ENCODE measurements at regions not wholly inside any gene's neighbourhood (a gene's known extent, or its start where the extent isn't known, plus 50 kb on each side); places are given as distances from the start of the nearest gene placed in this dataset.

- no peak overlapping the region for H3K4me3 ChIP-seq (ENCODE audit: low read length, poor library complexity, severe bottlenecking)
- TF ChIP-seq EZH2phosphoT487 (IDR thresholded peaks at IDR 0.05; ENCODE audit: borderline replicate concordance) (no peak), CTCF (conservative IDR thresholded peaks at IDR 0.05; ENCODE audit: low read length) (no peak)
- H3K9me3 ChIP-seq (ENCODE audit: insufficient read depth, low read depth, low read length) = no peaks in the 10 kb centered on the region
- H3K27me3 ChIP-seq (ENCODE audit: insufficient read depth, low read length, poor library complexity, severe bottlenecking) = no peaks in the 10 kb centered on the region
- H4K20me1 ChIP-seq (ENCODE audit: insufficient read depth, low read length, poor library complexity, severe bottlenecking) = no peaks in the 10 kb centered on the region
- no peak overlapping the region for H3K4me2 ChIP-seq (ENCODE audit: low read depth, low read length, poor library complexity, severe bottlenecking)
- H3K9ac ChIP-seq (ENCODE audit: low read depth, low read length, poor library complexity, severe bottlenecking) = no peak overlapping the region
- H3K79me2 ChIP-seq (ENCODE audit: insufficient read depth, low read length) = no peaks in the 10 kb centered on the region
- H3K4me1 ChIP-seq (ENCODE audit: insufficient read depth, low read length, poor library complexity, severe bottlenecking) = no peaks in the 10 kb centered on the region
- H2AFZ ChIP-seq (ENCODE audit: low read length) = no peak overlapping the region
- H3F3A ChIP-seq (ENCODE audit: low read depth) = no peaks in the 10 kb centered on the region
- H3K9me2 ChIP-seq (replicated peaks; ENCODE audit: low read depth, low read length) = no peaks in the 10 kb centered on the region
- no peaks in the 10 kb centered on the region for H3K36me3 ChIP-seq (ENCODE audit: insufficient read depth, low read length)
These were observed 141.3 kb upstream of the ALDH1B1 start for GRCh38 chr9:38251036-38251860.

GRCh38 chr9:38250279-38251035 is 142.0 kb upstream of the ALDH1B1 start:
- Histone ChIP-seq H3K36me3 (ENCODE audit: insufficient read depth, low read length) (no peaks in the 10 kb centered on the region), H3K4me3 (ENCODE audit: low read length, poor library complexity, severe bottlenecking) (no peak overlapping the region)
- TF ChIP-seq EZH2phosphoT487 (IDR thresholded peaks at IDR 0.05; ENCODE audit: borderline replicate concordance) (no peak), CTCF (conservative IDR thresholded peaks at IDR 0.05; ENCODE audit: low read length) (no peak)

GRCh38 chr9:38249587-38250210 is 142.8 kb upstream of the ALDH1B1 start:
- no peaks in the 10 kb centered on the region for H3K36me3 ChIP-seq (ENCODE audit: insufficient read depth, low read length)

More at GRCh38 chr9:38250279-38251035, 142.0 kb upstream of the ALDH1B1 start:
- no peaks in the 10 kb centered on the region for H3K4me1 ChIP-seq (ENCODE audit: insufficient read depth, low read length, poor library complexity, severe bottlenecking)
- no peaks in the 10 kb centered on the region for H3K9me2 ChIP-seq (replicated peaks; ENCODE audit: low read depth, low read length)
- H3K27me3 ChIP-seq (ENCODE audit: insufficient read depth, low read length, poor library complexity, severe bottlenecking) = no peaks in the 10 kb centered on the region
- no peaks in the 10 kb centered on the region for H3F3A ChIP-seq (ENCODE audit: low read depth)
- no peaks in the 10 kb centered on the region for H4K20me1 ChIP-seq (ENCODE audit: insufficient read depth, low read length, poor library complexity, severe bottlenecking)
- no peaks in the 10 kb centered on the region for H3K9me3 ChIP-seq (ENCODE audit: insufficient read depth, low read depth, low read length)
- no peak overlapping the region for H3K4me2 ChIP-seq (ENCODE audit: low read depth, low read length, poor library complexity, severe bottlenecking)
- H3K9ac ChIP-seq (ENCODE audit: low read depth, low read length, poor library complexity, severe bottlenecking) = no peak overlapping the region
- no peaks in the 10 kb centered on the region for H3K79me2 ChIP-seq (ENCODE audit: insufficient read depth, low read length)
- H2AFZ ChIP-seq (ENCODE audit: low read length) = no peak overlapping the region

More at GRCh38 chr9:38249587-38250210, 142.8 kb upstream of the ALDH1B1 start:
- Histone ChIP-seq H3K4me3 (ENCODE audit: low read length, poor library complexity, severe bottlenecking) (no peak overlapping the region), H3K4me1 (ENCODE audit: insufficient read depth, low read length, poor library complexity, severe bottlenecking) (no peaks in the 10 kb centered on the region), H3K4me2 (ENCODE audit: low read depth, low read length, poor library complexity, severe bottlenecking) (no peak overlapping the region), H3F3A (ENCODE audit: low read depth) (no peaks in the 10 kb centered on the region), H3K79me2 (ENCODE audit: insufficient read depth, low read length) (no peaks in the 10 kb centered on the region), H4K20me1 (ENCODE audit: insufficient read depth, low read length, poor library complexity, severe bottlenecking) (no peaks in the 10 kb centered on the region), H3K9me3 (ENCODE audit: insufficient read depth, low read depth, low read length) (no peaks in the 10 kb centered on the region), H3K27me3 (ENCODE audit: insufficient read depth, low read length, poor library complexity, severe bottlenecking) (no peaks in the 10 kb centered on the region), H2AFZ (ENCODE audit: low read length) (no peak overlapping the region), H3K9me2 (replicated peaks; ENCODE audit: low read depth, low read length) (no peaks in the 10 kb centered on the region), H3K9ac (ENCODE audit: low read depth, low read length, poor library complexity, severe bottlenecking) (no peak overlapping the region)
- TF ChIP-seq CTCF (conservative IDR thresholded peaks at IDR 0.05; ENCODE audit: low read length) = no peak
- no peak for TF ChIP-seq EZH2phosphoT487 (IDR thresholded peaks at IDR 0.05; ENCODE audit: borderline replicate concordance)

Data from Loucy (cell line).